ENCODE measurements at regions not wholly inside any gene's neighbourhood (a gene's known extent, or its start where the extent isn't known, plus 50 kb on each side); places are given as distances from the start of the nearest gene placed in this dataset.

GRCh38 chr3:61507946-61508345 is 53.4 kb upstream of the PTPRG start:
- TF ChIP-seq CTCF (conservative IDR thresholded peaks at IDR 0.05; ENCODE audit: low read length) = no peak
- no peak for TF ChIP-seq EZH2phosphoT487 (IDR thresholded peaks at IDR 0.05; ENCODE audit: borderline replicate concordance, low read depth, low read length)
